Lower leg skin (tissue), 3 donors: ENCODE measurements at regions not wholly inside any gene's neighbourhood (a gene's known extent, or its start where the extent isn't known, plus 50 kb on each side); places are given as distances from the start of the nearest gene placed in this dataset.

ENCODE experiments used
- CTCF ChIP-seq, 3 donors: fragments of 450-650 bp; IDR thresholded peaks; one replicate each; pipeline ENCODE4 v1.5.1; 2016; ENCODE audit warnings: antibody characterized with exemption in 3 of 3, mild to moderate bottlenecking in 3 of 3, moderate library complexity in 2 of 3
- POLR2A ChIP-seq, 2 donors: fragments of 450-650 bp; IDR thresholded peaks; one replicate each; pipeline ENCODE4 v1.6.1; 2016 to 2017; ENCODE audit warnings: antibody characterized with exemption in 2 of 2, mild to moderate bottlenecking in 1 of 2, moderate library complexity in 1 of 2

DNA sequence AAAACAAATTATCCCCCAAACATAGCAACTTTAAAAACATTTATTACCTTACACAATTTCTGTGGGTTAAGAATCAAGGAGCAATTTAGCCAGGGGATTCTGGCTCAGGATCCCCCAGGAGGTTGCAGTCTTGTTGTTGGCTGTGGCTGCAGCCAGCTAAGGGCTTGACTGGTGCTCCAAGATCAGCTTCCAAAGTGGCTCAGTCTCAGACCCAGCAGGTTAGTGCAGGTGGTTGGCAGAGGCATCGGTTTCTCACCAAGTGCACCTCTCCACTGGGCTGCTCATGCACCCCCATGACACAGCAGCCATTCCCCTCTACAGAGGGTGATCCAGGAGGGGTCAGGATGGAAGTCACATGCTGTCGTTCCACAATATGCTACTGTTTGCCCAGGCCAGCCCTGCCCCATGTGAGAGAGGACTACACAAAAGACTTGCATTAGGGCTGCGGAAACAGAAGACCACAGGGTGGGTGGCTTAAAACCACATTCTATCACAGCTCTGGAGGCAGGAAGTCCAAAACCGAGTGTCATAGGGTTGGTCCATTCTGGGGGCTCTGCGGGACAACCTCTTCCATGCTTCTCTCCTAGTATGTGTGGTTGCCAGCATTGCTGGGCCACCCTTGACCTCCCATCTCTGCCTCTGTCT is 125.8 kb downstream of the C6orf118 start:
- no peak for TF ChIP-seq CTCF (IDR thresholded peaks at IDR 0.05)
- no peak for TF ChIP-seq POLR2A (IDR thresholded peaks at IDR 0.05)
